GM21447 (cell line): ENCODE measurements at regions not wholly inside any gene's neighbourhood (a gene's known extent, or its start where the extent isn't known, plus 50 kb on each side); places are given as distances from the start of the nearest gene placed in this dataset.
"Not testable (repeated sequence)": the region's sequence is repeated elsewhere in the genome, so short reads cannot be mapped to it uniquely, and the experiment has no call there.

Experiments used
- ATAC-seq: cut with Tn5 transposase; IDR thresholded peaks from one replicate; pipeline ENCODE4 v1.9.1; 2021; ENCODE audit not compliant: unreplicated experiment

DNA sequence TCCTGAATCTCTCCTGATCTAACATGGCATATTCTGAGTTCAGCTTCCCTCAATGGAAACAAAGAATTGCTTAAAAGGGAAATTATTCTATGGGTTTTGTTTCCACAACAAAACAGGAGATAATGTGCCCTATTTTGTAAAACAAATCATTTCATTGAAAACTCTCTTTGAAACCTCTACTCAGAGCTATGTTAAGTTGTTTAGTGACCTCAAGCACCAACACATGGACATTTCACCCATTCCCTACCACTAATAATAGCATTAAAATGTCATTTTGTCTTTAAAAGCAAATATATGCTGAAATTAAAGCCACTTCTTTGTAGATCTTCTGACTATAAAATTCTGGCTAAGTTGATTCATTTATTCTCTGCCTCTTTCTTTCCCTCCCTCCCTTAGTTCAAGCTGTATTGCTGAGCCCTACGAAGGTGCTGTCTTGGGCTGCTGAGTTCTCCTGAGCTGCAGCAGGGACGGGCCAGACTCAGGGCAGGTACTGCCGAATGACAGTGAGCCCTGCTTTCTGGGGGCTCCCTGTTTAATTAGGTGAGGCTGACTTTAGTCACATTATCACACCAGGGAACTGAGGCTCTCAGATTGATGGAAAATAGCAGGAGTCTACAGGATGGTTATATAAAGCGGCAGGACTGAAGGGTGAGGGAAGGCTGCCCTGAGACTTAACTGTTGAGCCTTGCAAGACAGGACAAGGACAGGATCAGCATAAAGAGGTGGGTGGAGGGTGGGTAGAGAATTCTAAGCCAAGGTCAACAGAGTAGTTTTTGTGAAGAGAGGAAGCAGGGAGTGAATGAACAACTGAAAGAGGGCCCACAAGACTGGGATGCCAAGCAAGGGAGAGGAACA lies 1685.1 kb downstream of the SPATA31A7 start:
- ATAC-seq, result not testable (repeated sequence)

DNA sequence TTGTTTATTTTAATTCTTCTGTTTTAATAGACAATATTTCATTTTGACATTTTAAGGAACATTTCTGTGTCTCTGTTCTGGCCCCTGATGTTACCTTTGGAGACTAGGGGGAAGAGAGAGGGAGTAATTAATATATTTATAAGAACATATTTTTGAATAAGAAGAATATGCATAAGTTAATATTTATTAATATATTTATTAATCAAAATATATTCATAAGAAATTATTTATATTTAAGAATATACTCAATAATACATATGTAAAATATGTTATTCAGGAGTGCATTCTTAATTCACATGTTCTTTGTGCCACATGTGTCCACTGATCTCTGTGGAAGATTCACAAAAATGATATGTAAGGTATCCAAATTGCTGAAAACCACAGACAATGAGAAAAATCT lies 1687.7 kb downstream of the SPATA31A7 start:
- ATAC-seq, result not testable (repeated sequence)

DNA sequence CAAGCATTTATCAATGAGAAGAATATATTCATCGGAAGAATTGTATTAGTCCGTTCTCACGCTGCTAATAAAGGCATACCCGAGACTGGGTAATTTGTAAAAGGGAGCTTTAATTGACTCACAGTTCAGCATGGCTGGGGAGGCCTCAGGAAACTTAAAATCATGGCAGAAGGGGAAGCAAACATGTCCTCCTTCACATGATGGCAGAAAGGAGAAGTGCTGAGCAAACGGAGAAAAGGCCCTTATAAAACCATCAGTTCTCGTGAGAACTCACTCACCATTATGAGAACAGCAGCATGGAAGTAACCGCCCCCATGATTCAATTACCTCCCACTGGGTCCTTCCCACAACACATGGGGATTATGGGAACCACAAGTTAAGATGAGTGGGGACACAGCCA lies 1688.2 kb downstream of the SPATA31A7 start:
- not testable (repeated sequence) for ATAC-seq

DNA sequence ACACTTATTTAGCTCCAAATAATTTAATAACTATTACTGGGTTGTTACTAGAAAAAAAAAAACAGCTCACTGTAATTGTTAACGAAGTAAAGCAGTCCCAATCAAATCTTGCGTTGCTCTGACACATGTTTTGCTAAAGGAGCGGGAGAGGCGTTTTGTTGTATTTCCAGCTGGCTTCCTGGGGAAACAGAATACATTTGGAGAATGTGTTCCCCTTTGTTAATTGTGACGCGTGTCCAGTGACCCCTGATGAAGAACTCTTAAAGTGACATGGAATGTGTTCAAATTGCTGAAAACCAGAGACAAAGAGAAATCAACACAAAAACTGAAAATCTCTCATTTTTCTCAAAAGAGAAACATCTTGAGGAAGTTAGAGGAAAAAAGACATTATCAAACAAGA lies 1690.6 kb downstream of the SPATA31A7 start:
- ATAC-seq, result not testable (repeated sequence)

DNA sequence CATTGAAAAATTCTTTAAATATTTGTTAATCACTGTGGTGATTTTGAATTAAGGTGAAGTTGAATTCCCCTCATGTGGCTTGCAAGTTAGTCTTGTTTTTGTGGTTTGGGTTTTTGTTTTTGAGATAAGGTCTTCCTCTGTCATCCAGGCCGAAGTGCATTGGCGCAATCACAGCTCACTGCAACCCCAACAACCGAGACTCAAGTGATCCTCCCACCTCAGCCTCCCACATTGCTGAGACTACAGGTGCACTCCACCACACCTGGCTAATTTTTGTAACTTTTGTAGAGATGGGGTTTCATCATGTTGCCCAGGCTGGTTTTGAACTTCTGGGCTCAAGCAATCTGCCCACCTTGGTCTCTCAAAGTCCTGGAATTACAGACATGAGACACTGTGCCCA lies 1691.1 kb downstream of the SPATA31A7 start:
- ATAC-seq, result not testable (repeated sequence)

DNA sequence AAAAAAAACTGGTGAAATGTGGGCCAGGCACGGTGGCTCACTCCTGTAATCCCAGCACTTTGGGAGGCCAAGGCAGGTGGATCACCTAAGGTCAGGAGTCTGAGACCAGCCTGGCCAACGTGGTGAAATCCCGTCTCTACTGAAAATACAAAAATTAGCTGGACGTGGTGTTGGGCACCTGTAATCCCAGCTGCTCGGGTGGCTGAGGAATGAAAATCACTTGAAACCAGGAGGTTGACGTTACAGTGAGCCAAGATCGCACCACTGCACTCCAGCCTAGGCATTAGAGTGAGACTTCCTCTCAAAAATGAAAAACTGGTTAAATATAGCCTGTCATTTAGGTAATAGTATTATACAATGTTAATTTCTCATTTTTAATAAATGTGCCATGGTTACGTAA lies 1692.0 kb downstream of the SPATA31A7 start:
- not testable (repeated sequence) for ATAC-seq

DNA sequence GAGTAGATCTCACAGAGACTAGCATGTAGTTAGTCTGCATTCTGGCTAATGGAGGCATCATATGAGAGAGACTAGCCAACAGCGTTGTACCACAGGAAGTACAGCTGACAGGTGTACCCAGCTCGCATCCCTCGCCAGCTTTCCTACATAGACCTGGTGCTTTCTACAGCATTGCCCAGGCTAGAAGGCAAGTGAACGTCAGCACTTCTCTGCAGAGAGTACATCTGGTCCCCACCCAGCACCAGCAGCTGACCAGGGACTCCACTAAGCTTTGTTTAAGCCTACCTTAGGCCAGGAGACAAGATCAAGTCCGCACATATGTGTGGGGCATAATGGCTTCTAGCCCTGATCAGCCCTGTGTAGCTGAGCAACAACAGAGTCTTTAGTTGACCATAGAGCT lies 1692.9 kb downstream of the SPATA31A7 start:
- not testable (repeated sequence) for ATAC-seq

DNA sequence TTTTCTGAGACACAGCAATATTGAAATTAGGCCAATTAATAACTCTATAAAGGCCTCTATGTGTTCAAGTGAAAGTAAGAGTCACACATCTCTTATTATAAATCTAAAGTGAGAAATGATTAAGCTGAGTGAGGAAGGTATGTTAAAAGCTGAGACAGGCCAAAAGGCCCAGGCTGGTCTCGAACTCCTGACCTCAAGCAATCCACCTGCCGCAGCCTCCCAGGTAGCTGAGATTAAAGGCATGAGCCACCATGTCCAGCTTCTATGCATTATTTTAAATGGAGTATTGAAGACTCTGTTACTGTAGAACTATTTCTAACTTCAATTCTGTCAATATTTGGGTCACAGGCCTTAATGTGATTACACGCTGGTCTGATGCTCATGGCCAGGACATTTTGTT lies 1706.9 kb downstream of the SPATA31A7 start:
- not testable (repeated sequence) for ATAC-seq

DNA sequence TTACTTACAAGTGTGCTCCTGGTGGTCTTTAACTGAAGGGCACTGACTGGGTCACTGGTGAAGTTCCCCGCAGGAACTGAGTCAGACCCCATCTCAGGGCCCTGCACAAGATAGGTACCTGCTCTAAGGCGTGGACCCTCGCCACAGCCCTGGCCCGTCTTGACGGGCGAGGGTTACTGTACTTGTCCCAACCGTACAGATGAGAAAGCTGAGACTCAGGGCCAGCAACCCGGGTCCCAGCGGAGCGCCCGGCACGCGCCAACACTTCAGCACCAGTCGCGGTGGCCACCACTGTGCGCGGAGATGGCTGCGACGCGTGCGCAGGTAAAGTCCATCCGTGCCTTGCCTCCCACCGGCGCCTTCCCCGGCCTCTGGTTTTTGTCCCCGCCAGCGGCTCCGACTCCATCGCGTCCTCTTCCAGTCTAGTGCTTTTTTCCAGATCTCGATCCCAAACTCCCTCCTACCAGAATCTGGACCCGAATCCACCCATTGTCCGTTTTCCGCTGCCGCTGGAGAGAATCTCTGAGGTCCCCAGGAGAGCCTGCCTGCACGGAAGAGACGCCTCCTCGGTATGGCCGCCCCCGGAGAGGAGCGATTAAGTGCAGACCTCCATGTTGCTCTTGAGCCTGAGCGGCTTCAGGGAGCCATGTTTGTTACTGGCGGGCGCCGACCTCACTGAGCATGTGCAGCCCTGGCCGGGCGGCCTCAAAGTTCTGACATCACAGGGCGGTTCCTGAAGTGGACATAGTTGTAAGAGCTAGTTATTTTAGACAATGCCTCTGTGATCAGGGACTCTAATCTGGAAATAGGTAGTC lies 1707.8 kb downstream of the SPATA31A7 start:
- not testable (repeated sequence) for ATAC-seq

DNA sequence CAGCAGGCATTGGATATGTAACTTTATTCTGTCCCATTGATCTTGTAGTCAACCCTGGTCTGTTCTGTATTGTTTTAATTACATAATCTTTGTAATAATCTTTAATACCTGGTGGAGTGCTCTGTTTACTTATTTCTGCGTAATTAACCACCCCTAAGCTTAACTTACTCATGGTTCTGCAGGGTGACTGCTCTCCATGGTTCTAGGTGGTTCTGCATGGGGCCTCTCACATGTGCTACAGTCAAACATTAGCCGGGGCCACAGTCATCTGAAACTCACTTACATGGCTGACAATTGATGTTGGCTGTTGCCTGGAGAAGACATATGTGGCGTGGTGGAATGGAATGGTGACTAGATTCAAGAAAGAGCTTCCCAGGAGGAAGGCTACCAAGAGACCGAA lies 1709.8 kb downstream of the SPATA31A7 start:
- not testable (repeated sequence) for ATAC-seq

DNA sequence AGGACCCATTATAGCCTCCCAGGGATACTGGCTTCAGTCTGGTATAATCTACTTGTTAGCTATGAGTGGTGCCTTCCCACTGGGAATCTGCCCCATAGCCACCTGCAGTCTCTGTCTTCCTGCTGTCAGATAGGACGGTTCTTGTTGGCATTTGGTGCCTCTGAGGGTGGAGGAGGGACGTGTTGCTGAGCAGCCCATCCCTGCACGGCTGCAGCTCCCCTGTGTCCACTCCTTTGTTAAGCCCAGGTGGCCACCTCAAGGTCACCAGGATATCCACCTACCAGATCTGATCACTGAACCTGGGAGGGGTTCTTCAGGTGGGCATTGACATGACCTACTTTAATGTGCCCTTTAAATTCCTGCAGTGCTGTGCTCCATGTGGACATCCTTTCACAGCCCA lies 1714.2 kb downstream of the SPATA31A7 start:
- ATAC-seq, result not testable (repeated sequence)

DNA sequence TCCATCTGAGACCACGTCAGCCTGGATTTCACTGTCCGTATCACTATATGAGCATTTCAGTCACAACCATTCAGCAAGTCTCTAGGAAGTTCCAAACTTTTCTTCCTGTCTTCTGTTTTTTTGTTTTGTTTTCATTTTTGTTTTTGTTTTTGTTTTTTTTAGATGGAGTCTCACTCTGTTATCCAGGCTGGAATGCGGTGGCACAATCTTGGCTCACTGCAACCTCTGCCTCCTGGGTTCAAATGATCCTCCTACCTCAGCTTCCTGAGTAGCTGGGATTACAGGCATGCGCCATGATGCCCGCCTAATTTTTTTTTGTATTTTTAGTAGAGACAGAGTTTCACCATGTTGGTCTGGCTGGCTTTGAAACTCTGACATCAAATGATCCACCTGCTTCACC lies 1715.9 kb downstream of the SPATA31A7 start:
- ATAC-seq, result not testable (repeated sequence)

DNA sequence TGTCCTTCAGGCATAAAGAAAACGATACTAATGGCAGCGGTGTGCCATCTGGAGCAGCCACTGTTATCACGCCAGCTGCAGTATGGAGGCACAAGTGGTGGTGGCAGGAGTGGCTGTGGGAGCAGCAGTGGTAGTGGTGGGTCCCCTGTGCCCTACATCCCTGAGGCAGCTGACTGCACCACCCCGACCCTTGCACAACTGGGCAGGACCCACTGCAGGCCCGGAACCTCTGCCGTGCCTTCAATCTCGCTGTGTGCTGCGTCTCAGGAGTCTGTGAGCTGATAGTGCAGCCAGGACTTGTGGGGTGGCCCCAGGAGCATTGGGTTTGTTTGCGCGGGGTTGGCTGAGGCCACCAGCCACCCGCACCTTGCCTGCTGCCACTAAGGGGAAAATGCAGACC lies 1718.0 kb downstream of the SPATA31A7 start:
- not testable (repeated sequence) for ATAC-seq

DNA sequence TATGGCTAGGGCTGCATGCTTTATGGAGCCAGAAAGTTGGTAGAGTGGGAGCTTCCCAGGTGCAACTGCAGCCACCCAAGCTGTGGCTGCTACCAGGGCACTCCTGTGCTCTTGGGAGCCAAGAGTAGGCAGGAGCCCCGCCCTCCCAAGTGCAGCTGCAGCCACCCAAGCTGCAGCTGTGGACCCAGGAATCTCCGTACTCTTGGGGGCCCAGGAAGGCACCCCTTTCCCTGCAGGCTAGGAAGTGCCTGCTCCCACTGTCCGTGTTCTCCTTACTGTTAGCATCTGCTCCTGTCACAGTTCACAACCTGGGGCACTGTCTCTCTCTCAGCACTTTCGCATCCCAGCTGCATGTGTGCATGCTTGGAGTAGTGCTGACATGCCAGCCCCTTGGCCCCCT lies 1718.4 kb downstream of the SPATA31A7 start:
- not testable (repeated sequence) for ATAC-seq

DNA sequence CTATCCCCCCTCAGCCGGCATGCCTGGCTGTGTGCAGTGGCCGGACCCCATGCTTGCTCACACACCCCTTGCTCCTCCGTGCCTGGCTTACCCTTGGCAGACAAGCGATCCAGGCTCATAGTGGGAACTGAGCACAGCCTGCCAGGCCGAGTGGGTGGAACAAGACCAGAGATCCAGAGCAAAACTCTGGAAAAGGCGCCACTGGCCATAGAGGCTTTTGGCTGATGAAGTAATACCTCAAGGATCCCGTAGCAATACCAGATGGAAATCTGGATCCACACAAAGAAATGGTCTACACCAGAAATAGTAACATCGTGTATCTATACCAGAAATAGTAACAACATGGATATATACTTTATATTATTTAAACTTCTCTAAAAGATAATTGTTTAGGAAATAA lies 1719.6 kb downstream of the SPATA31A7 start:
- ATAC-seq, result not testable (repeated sequence)

DNA sequence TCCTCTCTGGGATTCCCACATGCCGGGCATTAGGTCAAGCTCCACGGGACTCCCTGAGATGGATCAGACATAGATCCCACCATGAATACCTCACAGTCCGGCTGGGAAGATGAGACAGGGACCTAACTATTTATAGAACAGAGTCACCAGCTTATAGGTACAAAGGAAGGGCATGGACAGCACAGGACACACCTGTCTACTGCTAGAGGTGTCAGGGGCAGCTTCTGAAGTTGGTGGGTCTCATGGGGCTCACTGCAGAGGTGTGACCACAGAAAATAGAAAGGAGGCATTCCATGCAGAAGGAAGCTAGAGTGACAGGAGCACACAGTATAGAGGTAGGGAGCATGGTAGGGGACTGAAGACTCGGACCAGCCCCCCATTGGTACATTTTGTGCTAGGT lies 1722.4 kb downstream of the SPATA31A7 start:
- ATAC-seq, result not testable (repeated sequence)

DNA sequence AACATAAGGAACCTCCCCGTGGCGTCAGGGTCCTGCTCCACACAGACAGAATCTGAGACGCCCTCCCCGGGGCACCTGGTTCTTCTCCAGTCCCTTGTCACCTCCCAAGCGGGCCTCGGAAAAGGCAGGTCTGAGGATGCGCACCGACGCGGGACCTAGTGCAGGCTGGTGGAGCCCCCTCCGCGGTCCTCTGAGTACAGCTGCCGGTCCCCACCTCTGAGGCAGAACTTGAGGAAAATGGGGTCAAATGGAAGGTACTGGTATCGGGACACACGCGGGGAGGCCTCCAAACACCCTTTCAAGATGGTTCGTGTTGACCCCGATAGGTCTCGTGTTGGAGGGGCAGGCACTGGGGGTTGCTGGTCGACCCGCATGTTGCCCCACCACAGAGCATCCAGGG lies 1725.3 kb downstream of the SPATA31A7 start:
- ATAC-seq, result not testable (repeated sequence)

DNA sequence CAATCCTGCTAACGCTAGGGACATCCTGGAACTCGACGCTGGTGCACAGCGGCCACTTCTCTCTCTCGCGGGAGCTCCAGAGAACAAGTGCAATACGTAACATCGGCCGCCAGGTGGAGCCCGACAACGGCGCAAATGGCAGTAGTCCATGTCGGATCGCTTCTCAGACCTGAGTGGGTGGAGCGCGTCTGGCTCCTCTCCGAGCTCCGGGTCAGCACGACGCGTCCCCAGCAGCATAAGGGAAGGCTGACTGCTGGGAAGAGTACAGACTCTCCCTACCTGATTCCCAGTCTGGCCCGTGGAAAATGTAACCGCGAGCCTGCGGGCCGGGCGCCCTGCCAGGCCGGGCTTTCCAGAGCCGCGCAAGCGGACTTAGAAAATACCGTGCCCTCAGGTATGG lies 1725.8 kb downstream of the SPATA31A7 start:
- peak; percentile 99 for ATAC-seq

DNA sequence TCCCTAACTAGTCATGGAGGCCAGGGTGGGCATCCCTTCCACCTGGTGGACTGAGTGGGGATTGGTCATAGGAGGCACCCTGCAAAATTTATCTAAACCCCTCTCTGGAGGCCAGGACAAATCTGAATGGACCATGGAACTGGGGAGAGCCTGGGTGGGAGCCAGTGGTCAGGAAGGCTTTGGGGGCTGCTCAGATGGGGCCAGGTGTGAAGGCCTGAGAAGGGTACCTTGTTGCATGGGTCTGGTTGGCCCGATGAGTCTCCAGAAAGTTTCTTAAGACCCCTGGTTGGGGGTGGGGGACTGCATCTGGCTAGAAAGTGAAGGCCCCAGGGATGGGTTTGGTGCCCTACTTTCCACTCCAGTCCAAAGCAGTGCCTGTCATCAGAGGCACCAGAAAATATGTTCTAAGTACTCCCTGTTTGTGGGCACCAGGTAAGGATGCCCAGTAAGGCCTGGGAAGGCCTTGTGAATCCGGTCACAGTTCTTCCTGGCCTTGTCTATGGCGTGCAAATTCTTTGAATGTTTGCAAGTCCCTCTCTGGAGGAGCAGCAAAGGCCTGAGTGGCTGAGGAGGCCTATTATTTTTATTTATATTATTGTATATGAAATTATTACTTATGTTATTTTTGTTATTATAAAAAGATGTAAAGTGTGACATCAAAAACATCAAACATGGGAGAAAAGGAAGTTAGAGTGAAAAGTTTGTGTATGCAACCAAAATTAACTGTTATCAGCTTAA lies 1729.0 kb downstream of the SPATA31A7 start:
- not testable (repeated sequence) for ATAC-seq

DNA sequence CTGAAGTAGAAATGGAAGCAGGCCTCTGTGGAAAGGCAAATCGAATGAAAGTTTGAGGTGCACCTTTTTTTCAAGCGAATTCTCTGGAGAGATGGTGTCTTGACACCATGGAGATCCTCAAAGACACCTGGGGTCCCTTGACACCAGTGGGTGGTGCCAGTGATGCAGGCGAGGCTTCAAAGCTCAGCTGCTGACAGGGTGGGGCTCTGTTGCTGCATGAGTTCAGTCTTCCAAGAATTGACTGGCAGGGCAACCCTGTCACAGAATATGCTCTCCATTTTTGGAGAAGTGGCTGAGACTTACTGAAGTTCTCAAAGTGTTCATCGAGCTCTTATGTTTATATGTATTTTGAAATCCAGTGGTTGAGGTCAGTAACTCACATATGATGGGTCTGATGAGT lies 1741.6 kb downstream of the SPATA31A7 start:
- ATAC-seq, result not testable (repeated sequence)

DNA sequence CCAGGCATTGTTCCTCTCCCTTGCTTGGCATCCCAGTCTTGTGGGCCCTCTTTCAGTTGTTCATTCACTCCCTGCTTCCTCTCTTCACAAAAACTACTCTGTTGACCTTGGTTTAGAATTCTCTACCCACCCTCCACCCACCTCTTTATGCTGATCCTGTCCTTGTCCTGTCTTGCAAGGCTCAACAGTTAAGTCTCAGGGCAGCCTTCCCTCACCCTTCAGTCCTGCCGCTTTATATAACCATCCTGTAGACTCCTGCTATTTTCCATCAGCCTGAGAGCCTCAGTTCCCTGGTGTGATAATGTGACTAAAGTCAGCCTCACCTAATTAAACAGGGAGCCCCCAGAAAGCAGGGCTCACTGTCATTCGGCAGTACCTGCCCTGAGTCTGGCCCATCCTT lies 1763.0 kb downstream of the SPATA31A7 start:
- ATAC-seq, result not testable (repeated sequence)
